Activated CD4-positive, alpha-beta T cell treated with anti-CD3 and anti-CD28 coated beads for 1 hour (primary cell): ENCODE measurements at regions not wholly inside any gene's neighbourhood (a gene's known extent, or its start where the extent isn't known, plus 50 kb on each side); places are given as distances from the start of the nearest gene placed in this dataset.
"Not testable (repeated sequence)": the region's sequence is repeated elsewhere in the genome, so short reads cannot be mapped to it uniquely, and the experiment has no call there.

Experiments used
- DNase-seq: peaks from one replicate; pipeline ENCODE4 v3.0.0-alpha.2; 2020

DNA sequence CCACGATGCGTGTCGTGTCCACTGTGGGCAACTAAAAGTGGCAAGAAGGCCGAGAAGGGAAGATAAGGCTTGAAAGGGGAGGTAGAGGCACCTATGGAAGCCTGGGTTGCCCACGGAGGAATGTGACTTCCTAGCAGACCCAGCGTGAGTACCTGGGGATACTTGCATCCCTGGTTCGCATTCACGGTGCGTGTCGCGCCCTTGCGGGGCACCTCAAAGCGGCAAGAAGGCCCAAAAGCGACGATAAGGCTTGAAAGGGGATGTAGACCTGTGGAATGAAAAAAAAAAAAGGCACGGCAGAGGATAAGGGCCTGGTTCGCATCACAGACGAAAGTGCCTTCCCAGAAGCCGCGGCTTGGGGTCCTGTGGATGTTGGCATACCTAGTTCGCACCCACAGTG lies 282.9 kb downstream of the ALG10 start:
- DNase-seq, result no peak

GRCh38 chr12:34306133-34306830 lies 284.0 kb downstream of the ALG10 start:
- no peak for DNase-seq

DNA sequence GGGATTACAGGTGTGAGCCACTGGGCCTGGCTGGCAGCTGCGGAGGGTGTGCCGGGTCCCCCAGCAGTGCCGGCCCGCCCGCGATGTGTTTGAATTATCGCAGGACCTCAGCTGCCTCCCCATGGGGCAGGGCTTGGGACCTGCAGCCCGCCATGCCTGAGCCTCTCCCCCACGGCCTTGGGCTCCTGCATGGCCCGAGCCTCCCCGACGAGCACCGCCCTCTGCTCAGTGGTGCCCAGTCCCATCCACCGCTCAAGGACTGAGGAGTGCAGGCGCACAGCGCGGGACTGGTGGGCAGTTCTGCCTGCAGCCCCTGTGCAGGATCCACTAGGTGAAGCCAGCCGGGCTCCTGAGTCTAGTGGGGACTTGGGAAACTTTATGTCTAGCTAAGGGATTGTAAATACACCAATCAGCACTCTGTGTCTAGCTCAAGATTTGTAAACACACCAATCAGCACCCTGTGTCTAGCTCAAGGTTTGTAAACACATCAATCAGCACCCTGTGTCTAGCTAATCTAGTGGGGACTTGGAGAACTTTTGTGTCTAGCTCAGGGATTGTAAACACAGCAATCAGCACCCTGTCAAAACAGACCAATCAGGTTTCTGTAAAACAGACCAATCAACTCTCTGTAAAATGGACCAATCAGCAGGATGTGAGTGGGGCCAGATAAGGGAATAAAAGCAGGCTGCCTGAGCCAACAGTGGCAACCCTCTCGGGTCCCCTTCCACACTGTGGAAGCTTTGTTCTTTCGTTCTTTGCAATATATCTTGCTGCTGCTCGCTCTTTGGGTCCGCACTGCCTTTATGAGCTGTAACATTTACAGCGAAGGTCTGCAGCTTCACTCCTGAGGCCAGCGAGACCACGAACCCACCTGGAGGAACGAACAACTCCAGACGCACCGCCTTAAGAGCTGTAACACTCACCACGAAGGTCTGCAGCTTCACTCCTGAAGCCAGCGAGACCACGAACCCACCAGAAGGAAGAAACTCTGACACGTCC lies 287.8 kb downstream of the ALG10 start:
- DNase-seq, result not testable (repeated sequence)

DNA sequence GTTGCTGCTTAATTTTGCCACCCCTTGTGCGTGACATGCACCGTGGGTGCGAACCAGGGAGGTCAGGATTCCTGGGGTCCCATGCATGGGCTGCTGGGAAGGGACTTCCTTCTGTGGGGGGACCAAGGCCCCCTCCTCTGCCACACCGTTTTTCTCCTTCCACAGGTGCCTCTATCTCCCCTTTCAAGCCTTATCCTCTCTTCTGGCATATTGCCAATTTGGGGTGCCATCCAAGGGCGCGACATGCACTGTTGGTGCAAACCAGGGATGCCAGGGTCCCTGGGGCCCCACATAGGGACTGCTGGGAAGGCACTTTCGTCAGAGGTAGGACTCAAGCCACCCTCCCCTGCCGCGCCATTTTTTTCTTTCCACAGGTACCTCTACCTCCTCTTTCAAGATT lies 289.0 kb downstream of the ALG10 start:
- DNase-seq, result no peak

DNA sequence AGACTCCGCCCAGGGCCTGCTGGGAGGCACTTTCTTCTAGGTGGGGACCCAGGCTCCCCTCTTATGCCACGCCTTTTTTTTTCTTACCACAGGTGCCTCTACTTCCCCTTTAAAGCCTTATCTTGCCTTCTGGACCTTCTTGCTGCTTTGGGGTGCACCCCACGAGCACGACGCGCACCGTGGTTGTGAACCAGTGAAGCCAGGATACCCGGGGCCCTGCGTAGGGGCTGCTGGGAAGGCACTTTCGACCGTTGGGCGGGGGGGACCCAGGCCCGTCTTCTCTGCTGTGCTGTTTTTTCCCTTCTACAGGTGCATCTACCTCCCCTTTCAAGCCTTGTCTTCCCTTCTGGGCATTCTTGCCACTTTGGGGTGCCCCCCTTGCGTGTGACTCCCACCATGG lies 305.4 kb downstream of the ALG10 start:
- no peak for DNase-seq

DNA sequence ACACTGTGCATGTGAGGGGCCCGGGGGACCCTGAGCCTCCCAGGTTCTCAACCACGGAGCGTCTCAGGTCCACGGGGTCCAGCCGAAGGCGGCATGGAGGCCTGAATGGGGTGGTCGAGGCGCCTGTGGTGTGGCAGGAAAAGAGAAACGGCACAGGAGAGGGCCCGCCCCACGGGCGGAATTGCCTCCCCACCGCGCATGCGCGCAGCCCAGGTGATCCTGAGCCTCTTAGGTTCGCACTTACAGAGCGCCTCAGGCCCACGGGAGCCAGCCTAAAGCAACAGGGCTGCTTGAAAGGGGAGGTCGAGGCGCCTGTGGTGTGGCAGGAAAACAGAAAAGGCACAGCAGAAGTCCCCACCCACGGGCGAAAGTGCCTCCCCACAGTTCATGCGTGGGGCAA lies 311.0 kb downstream of the ALG10 start:
- no peak for DNase-seq

- no peak for DNase-seq
Measured at GRCh38 chr12:34334538-34334937, 312.2 kb downstream of the ALG10 start.

GRCh38 chr12:34334953-34335743 lies 312.9 kb downstream of the ALG10 start:
- DNase-seq, result no peak

DNA sequence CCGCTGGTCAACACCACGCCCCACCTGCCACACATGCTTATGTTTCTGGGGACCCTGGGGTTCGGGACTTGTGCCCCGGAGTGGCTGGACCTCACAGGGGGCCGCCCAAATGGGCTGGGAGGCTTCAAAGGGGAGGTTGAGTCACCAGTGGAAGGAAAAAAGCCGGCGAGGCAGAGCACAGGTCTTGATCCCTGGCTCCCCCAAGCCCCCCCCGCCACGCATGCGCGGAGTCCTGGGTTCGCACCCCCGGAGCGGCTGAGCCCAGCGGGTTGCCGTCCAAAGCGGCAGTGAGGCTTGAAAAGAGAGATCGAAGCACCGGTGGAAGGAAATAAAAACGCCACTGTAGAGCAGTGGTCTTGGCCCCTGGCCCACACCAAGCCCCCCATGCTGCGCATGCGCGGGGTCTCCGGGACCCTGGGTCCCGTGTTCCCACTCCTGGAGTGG lies 313.5 kb downstream of the ALG10 start:
- DNase-seq, result no peak

GRCh38 chr12:34336619-34337465 lies 314.5 kb downstream of the ALG10 start:
- no peak for DNase-seq

DNA sequence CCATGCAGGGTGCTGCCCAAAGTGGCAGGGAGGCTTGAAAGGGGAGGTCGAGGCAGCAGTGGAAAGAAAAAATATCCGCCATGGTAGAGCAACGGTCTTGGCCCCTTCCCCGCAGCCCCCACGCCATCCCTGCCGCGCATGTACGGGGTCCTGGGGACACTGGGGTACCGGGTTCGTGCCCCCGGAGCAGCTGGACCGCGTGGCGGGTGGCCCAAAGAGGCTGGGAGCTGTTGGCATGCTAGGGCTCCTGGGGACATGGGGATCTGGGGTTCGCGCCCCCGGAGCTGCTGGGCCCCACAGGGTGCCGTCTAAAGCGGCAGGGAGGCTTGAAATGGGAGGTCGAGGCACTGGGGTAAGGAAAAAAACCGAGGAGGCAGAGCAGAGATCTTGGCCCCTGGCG lies 316.5 kb downstream of the ALG10 start:
- DNase-seq, result no peak

DNA sequence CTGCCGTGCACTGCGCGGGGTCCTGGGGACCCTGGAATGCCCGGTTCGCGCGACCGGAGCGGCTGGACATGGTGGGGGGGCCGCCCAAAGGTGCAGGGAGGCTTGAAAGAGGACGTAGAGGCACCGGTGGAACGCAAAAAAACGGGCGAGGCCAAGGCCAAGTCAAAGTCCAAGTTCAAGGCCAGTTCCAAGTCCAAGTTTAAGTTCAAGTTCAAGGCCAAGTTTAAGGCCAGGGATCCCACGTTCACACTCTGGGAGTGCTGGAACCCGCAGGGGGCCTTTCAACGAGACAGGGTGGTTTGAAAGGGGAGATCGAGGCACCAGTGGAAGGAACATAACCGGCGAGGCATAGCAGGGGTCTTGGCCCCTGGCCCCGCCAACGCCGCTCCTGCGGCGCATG lies 317.6 kb downstream of the ALG10 start:
- no peak for DNase-seq

DNA sequence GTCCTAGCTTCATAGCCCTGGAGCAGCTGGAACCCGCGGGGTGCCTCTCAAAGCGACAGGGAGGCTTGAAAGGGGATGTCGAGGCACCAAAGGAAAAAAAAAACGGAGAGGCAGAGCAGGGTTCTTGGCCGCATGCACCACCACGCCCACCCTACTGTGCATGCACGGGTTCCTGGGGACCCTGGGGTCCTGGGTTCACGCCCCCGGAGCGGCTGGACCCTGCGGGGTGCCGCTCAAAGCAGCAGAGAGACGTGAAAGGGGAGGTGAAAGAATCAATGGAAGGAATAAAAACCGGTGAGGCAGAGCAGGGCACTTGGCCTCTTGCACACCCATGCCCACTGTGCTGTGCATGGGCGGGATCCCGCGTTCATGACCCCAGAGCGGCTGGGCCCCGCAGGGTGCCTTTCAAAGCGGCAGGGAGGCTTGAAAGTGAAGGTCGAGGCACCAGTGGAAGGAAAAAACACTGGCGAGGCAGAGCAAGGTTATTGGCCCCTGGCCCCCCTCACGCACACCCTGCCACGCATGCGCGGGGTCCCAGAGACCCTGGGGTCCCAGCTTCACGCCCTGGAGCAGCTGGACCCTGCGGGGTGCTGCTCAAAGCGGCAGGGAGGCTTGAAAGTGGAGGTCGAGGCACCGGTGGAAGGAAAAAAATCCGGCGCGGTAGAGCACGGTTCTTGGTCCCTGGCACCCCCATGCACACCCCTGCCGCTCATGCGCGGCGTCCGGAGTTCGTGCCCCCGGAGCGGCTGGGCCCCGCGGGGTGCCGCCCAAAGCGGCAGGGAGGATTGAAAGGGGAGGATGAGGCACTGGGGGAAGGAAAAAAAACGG lies 318.5 kb downstream of the ALG10 start:
- no peak for DNase-seq

DNA sequence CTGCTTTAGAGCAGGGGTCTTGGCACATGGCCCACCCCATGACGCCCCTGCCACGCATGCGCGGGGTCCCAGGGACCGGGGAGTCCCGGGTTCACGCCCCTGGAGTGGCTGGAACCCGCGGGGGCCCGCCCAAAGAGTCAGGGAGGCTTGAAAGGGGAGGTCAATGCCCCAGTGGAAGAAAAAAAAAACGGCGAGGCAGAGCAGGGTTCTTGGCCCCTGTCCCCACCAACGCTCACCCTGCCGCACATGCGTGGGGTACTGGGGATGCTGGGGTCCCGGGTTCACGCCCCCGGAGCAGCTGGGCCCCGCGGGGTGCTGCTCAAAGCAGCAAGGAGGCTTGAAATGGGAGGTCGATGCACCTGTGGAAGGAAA lies 319.1 kb downstream of the ALG10 start:
- no peak for DNase-seq

DNA sequence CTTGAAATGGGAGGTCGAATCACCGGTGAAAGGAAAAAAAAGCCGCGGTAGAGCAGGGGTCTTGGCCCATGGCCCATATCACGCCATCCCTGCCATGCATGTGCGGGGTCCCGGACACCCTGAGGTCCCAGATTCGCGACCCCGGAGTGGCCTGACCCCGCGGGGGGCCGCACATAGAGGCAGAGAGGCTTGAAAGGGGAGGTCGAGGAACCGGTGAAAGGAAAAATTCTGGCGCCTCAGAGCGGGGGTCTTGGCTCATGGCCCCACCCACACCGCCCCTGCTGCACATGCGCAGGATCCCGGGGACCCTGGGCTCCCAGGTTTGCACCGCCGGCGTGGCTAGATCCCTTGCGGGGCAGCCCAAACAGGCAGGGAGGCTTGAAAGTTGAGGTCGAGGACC lies 319.8 kb downstream of the ALG10 start:
- DNase-seq, result no peak

DNA sequence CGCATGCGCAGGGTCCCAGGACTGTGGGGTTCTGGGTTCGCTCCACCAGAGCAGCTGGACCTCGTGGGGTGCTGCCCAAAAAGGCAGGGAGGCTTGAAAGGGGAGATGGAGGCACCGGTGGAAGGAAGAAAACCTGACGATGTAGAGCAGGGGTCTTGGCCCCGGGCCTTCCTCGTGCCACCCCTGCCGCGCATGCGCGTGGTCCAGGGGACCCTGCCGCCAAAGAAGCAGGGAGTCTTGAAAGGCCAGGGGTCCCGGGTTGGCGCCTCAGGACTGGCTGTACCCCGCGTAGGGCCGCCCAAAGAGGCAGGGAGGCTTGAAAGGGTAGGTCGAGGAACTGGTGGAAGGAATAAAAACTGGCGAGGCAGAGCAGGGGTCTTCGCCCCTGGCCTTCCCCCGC lies 321.0 kb downstream of the ALG10 start:
- no peak for DNase-seq

DNA sequence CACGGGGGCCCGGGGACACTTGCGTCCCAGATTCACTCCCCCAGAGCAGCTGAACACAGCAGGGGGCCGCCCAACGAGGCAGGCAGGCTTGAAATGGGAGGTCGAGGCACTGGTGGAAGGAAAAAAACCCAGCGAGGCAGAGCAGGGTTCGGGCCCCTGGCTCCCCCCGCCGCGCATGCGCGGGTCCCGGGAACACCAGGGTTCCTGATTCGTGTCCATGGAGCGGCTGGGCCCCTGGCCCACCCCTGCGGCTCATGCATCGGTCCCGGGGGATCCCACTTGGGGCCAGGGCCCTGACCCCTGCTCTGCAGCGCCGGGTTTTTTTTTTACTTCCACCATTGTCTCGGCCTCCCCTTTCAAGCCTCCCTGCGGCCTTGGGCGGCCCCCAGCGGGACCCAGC lies 321.5 kb downstream of the ALG10 start:
- DNase-seq, result no peak

DNA sequence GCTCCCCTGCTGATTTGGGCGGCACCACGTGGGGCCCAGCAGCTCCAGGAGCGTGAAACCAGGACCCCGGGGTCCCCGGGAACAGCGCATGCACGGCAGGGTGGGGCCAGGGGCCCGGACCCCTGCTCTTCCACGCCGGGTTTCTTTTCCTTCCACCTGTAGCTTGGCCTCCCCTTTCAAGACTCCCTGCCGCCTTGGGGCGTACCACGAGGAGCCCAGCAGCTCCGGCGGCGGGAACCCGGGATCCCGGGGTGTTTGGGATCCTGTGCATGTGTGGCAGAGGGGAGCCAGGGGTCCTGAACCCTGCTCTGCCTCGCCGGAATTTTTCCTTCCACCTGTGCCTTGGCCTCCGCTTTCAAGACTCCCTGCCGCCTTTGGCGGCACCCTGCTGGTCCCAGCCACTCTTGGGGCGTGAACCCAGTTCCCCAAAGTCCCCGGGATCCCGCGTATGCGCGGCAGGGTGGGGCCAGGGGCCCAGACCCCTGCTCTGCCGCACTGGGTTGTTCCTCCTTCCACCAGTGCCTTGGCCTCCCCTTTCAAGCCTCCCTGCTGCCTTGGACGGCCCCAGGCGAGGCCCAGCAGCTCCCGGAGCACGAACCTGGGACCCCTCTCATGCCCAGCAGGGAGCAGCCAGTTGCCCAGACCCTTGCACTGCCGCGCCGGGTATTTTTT lies 322.7 kb downstream of the ALG10 start:
- no peak for DNase-seq

DNA sequence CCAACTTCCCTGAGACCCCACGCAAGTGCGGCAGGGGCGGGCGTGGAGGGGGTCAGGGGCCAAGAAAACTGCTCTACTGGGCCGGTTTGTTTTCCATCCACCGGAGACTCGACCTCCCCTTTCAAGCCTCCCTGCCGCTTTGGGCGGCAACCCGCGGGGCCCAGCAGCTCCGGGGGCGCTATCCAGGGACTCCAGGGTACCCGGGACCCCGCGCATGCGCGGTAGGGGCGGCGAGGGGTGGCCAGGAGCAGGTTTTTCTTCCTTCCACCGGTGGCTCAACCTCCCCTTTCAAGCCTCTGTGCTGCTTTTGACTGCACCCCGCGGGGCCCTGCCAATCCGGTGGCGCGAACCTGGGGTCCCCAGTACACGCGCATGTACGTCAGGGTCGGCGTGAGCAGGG lies 323.5 kb downstream of the ALG10 start:
- no peak for DNase-seq

DNA sequence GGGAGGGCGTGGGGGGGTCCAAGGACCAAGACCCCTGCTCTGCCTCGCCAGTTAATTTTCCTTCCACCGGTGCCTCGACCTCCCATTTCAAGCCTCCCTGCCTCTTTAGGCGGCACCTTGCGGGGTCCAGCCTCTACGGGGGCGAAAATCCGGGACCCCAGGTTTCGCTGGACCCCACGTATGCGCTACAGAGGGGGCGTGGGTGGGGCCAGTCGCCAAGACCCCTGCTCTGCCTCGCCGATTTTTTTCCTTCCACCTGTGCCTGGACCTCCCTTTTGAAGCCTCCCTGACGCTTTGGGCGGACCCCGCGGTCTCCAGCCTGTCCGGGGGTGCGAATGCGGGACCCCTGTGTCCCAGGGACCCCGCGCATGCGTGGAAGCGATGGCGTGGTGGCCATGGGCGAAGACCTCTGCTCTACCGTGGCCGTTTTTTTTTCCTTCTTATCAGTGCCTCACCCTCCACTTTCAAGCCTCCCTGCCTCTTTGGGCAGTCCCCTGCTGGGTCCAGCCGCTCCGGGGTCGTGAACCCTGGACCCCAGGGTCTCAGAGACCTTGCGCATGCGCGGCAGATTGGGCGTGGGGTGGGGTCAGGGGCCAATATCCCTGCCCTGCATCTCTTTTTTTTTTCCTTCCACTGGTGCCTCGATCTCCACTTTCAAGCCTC lies 324.2 kb downstream of the ALG10 start:
- DNase-seq, result no peak
